ENCODE measurements at regions not wholly inside any gene's neighbourhood (a gene's known extent, or its start where the extent isn't known, plus 50 kb on each side); places are given as distances from the start of the nearest gene placed in this dataset.
"Not testable (repeated sequence)": the region's sequence is repeated elsewhere in the genome, so short reads cannot be mapped to it uniquely, and the experiment has no call there.

GRCh38 chr2:39570614-39571013 lies 95.1 kb upstream of the TMEM178A start:
- 70% methylated on average over 2 of the region's 3 CpGs for WGBS (ENCODE audit: insufficient coverage, low lambda C conversion rate)
- H3K36me3 ChIP-seq (ENCODE audit: control insufficient read depth, insufficient read depth, low read length): no peaks in the 10 kb centered on the region
- no peaks in the 10 kb centered on the region for H3K27me3 ChIP-seq (ENCODE audit: control insufficient read depth, insufficient read depth, low read length)
- no peaks in the 10 kb centered on the region for H3K9me3 ChIP-seq (ENCODE audit: control insufficient read depth, low read depth, low read length)
- no peaks in the 10 kb centered on the region for H3K4me1 ChIP-seq (ENCODE audit: control insufficient read depth, insufficient read depth, low read length)
- no peak overlapping the region for H3K4me3 ChIP-seq (ENCODE audit: low read length)
- DNase-seq: no peak
- no peak overlapping the region for H3K27ac ChIP-seq (ENCODE audit: low read length)

GRCh38 chr2:39571111-39571731 lies 94.5 kb upstream of the TMEM178A start:
- 75% methylated on average over 1 of the region's 6 CpGs for WGBS (ENCODE audit: insufficient coverage, low lambda C conversion rate)
- DNase-seq: no peak
- H3K27ac ChIP-seq (ENCODE audit: low read length): no peak overlapping the region

GRCh38 chr2:39573276-39573675 lies 92.4 kb upstream of the TMEM178A start:
- WGBS (ENCODE audit: insufficient coverage, low lambda C conversion rate): 100% methylated on average over 1 of the region's 1 CpG
- Histone ChIP-seq H3K36me3 (ENCODE audit: control insufficient read depth, insufficient read depth, low read length) (no peaks in the 10 kb centered on the region), H3K4me3 (ENCODE audit: low read length) (no peak overlapping the region), H3K27ac (ENCODE audit: low read length) (no peak overlapping the region), H3K9me3 (ENCODE audit: control insufficient read depth, low read depth, low read length) (no peaks in the 10 kb centered on the region), H3K27me3 (ENCODE audit: control insufficient read depth, insufficient read depth, low read length) (no peaks in the 10 kb centered on the region), H3K4me1 (ENCODE audit: control insufficient read depth, insufficient read depth, low read length) (no peaks in the 10 kb centered on the region)
- DNase-seq: no peak

More at GRCh38 chr2:39571111-39571731, 94.5 kb upstream of the TMEM178A start:
- Histone ChIP-seq H3K9me3 (ENCODE audit: control insufficient read depth, low read depth, low read length) (no peaks in the 10 kb centered on the region), H3K4me3 (ENCODE audit: low read length) (no peak overlapping the region), H3K36me3 (ENCODE audit: control insufficient read depth, insufficient read depth, low read length) (no peaks in the 10 kb centered on the region), H3K4me1 (ENCODE audit: control insufficient read depth, insufficient read depth, low read length) (no peaks in the 10 kb centered on the region), H3K27me3 (ENCODE audit: control insufficient read depth, insufficient read depth, low read length) (no peaks in the 10 kb centered on the region)

- WGBS (ENCODE audit: insufficient coverage, low lambda C conversion rate): no CpG with 5 or more reads among the region's 1 CpG
- no peaks in the 10 kb centered on the region for H3K4me1 ChIP-seq (ENCODE audit: control insufficient read depth, insufficient read depth, low read length)
- no peak overlapping the region for H3K4me3 ChIP-seq (ENCODE audit: low read length)
- DNase-seq: no peak
- no peak overlapping the region for H3K27ac ChIP-seq (ENCODE audit: low read length)
- peaks cover 10% of the 10 kb centered on the region for H3K9me3 ChIP-seq (ENCODE audit: control insufficient read depth, low read depth, low read length)
- H3K27me3 ChIP-seq (ENCODE audit: control insufficient read depth, insufficient read depth, low read length): no peaks in the 10 kb centered on the region
- no peaks in the 10 kb centered on the region for H3K36me3 ChIP-seq (ENCODE audit: control insufficient read depth, insufficient read depth, low read length)
These were observed 83.9 kb upstream of the TMEM178A start for GRCh38 chr2:39581866-39582265.

GRCh38 chr2:39583213-39583612 lies 82.5 kb upstream of the TMEM178A start:
- WGBS (ENCODE audit: insufficient coverage, low lambda C conversion rate): no CpG with 5 or more reads among the region's 2 CpGs
- H3K27ac ChIP-seq (ENCODE audit: low read length): no peak overlapping the region
- no peaks in the 10 kb centered on the region for H3K4me1 ChIP-seq (ENCODE audit: control insufficient read depth, insufficient read depth, low read length)

GRCh38 chr2:39583781-39584180 lies 81.9 kb upstream of the TMEM178A start:
- Histone ChIP-seq H3K4me3 (ENCODE audit: low read length) (no peak overlapping the region), H3K27ac (ENCODE audit: low read length) (no peak overlapping the region), H3K9me3 (ENCODE audit: control insufficient read depth, low read depth, low read length) (peaks cover 12% of the 10 kb centered on the region), H3K4me1 (ENCODE audit: control insufficient read depth, insufficient read depth, low read length) (no peaks in the 10 kb centered on the region), H3K36me3 (ENCODE audit: control insufficient read depth, insufficient read depth, low read length) (no peaks in the 10 kb centered on the region), H3K27me3 (ENCODE audit: control insufficient read depth, insufficient read depth, low read length) (no peaks in the 10 kb centered on the region)
- WGBS (ENCODE audit: insufficient coverage, low lambda C conversion rate): no CpG with 5 or more reads among the region's 6 CpGs
- DNase-seq: no peak

More at GRCh38 chr2:39583213-39583612, 82.5 kb upstream of the TMEM178A start:
- H3K27me3 ChIP-seq (ENCODE audit: control insufficient read depth, insufficient read depth, low read length): no peaks in the 10 kb centered on the region
- H3K4me3 ChIP-seq (ENCODE audit: low read length): no peak overlapping the region
- H3K36me3 ChIP-seq (ENCODE audit: control insufficient read depth, insufficient read depth, low read length): no peaks in the 10 kb centered on the region
- peaks cover 12% of the 10 kb centered on the region for H3K9me3 ChIP-seq (ENCODE audit: control insufficient read depth, low read depth, low read length)
- no peak for DNase-seq

- Histone ChIP-seq H3K36me3 (ENCODE audit: control insufficient read depth, insufficient read depth, low read length) (no peaks in the 10 kb centered on the region), H3K27ac (ENCODE audit: low read length) (no peak overlapping the region), H3K9me3 (ENCODE audit: control insufficient read depth, low read depth, low read length) (peaks cover 12% of the 10 kb centered on the region), H3K27me3 (ENCODE audit: control insufficient read depth, insufficient read depth, low read length) (no peaks in the 10 kb centered on the region), H3K4me1 (ENCODE audit: control insufficient read depth, insufficient read depth, low read length) (no peaks in the 10 kb centered on the region), H3K4me3 (ENCODE audit: low read length) (no peak overlapping the region)
- WGBS (ENCODE audit: insufficient coverage, low lambda C conversion rate): 33% methylated on average over 1 of the region's 5 CpGs
- no peak for DNase-seq
These were observed 81.3 kb upstream of the TMEM178A start for GRCh38 chr2:39584283-39584965.

- DNase-seq; H3K36me3 ChIP-seq (ENCODE audit: control insufficient read depth, insufficient read depth, low read length); H3K4me1 ChIP-seq (ENCODE audit: control insufficient read depth, insufficient read depth, low read length); H3K27me3 ChIP-seq (ENCODE audit: control insufficient read depth, insufficient read depth, low read length); H3K27ac ChIP-seq (ENCODE audit: low read length); H3K4me3 ChIP-seq (ENCODE audit: low read length): not testable (repeated sequence)
- H3K9me3 ChIP-seq (ENCODE audit: control insufficient read depth, low read depth, low read length): peaks cover 12% of the 10 kb centered on the region
- no CpG with 5 or more reads among the region's 20 CpGs for WGBS (ENCODE audit: insufficient coverage, low lambda C conversion rate)
These were observed 80.2 kb upstream of the TMEM178A start for GRCh38 chr2:39585531-39585930.

- WGBS (ENCODE audit: insufficient coverage, low lambda C conversion rate): 100% methylated on average over 2 of the region's 3 CpGs
- no peaks in the 10 kb centered on the region for H3K36me3 ChIP-seq (ENCODE audit: control insufficient read depth, insufficient read depth, low read length)
These were observed 78.5 kb upstream of the TMEM178A start for GRCh38 chr2:39587168-39587567.

GRCh38 chr2:39587641-39588040 lies 78.1 kb upstream of the TMEM178A start:
- no peak overlapping the region for H3K27ac ChIP-seq (ENCODE audit: low read length)
- H3K27me3 ChIP-seq (ENCODE audit: control insufficient read depth, insufficient read depth, low read length): no peaks in the 10 kb centered on the region
- no peaks in the 10 kb centered on the region for H3K36me3 ChIP-seq (ENCODE audit: control insufficient read depth, insufficient read depth, low read length)
- no peaks in the 10 kb centered on the region for H3K4me1 ChIP-seq (ENCODE audit: control insufficient read depth, insufficient read depth, low read length)
- no peak for DNase-seq
- WGBS (ENCODE audit: insufficient coverage, low lambda C conversion rate): 100% methylated on average over 1 of the region's 1 CpG
- no peak overlapping the region for H3K4me3 ChIP-seq (ENCODE audit: low read length)
- H3K9me3 ChIP-seq (ENCODE audit: control insufficient read depth, low read depth, low read length): peaks cover 8% of the 10 kb centered on the region

More at GRCh38 chr2:39587168-39587567, 78.5 kb upstream of the TMEM178A start:
- DNase-seq: no peak
- peaks cover 8% of the 10 kb centered on the region for H3K9me3 ChIP-seq (ENCODE audit: control insufficient read depth, low read depth, low read length)
- no peaks in the 10 kb centered on the region for H3K4me1 ChIP-seq (ENCODE audit: control insufficient read depth, insufficient read depth, low read length)
- H3K27me3 ChIP-seq (ENCODE audit: control insufficient read depth, insufficient read depth, low read length): no peaks in the 10 kb centered on the region
- no peak overlapping the region for H3K27ac ChIP-seq (ENCODE audit: low read length)
- no peak overlapping the region for H3K4me3 ChIP-seq (ENCODE audit: low read length)
